ENCODE measurements at regions not wholly inside any gene's neighbourhood (a gene's known extent, or its start where the extent isn't known, plus 50 kb on each side); places are given as distances from the start of the nearest gene placed in this dataset.

- ChIA-PET POLR2A (no interaction called here), CTCF (no interaction called here)
- Histone ChIP-seq H3K4me1 (ENCODE audit: control insufficient read depth, extremely low read depth, insufficient read depth, low read length) (no peaks in the 10 kb centered on the region), H3K36me3 (ENCODE audit: control insufficient read depth in 2 of 2, extremely low read depth in 1 of 2, insufficient read depth in 2 of 2, low read length in 2 of 2) (no peaks in the 10 kb centered on the region), H3K27ac (ENCODE audit: insufficient read depth, low read depth, low read length) (no peak overlapping the region), H2AFZ (ENCODE audit: low read depth, low read length) (no peak overlapping the region), H3K4me3 (replicated peaks in 1 of 3; ENCODE audit: insufficient read depth in 1 of 3, low read depth in 1 of 3, low read length in 3 of 3) (no peak overlapping the region), H3K27me3 (ENCODE audit: control insufficient read depth in 2 of 2, insufficient read depth in 2 of 2, low read length in 2 of 2) (no peaks in the 10 kb centered on the region), H4K20me1 (replicated peaks; ENCODE audit: control insufficient read depth, extremely low read depth, insufficient read depth, low read length) (no peaks in the 10 kb centered on the region), H3K79me2 (ENCODE audit: control insufficient read depth, insufficient read depth, low read length) (no peaks in the 10 kb centered on the region), H3K9ac (replicated peaks; ENCODE audit: extremely low read depth, insufficient read depth, low read length) (no peak overlapping the region), H3K4me2 (ENCODE audit: insufficient read depth, low read length) (no peak overlapping the region), H3K9me3 (replicated peaks; ENCODE audit: control insufficient read depth, insufficient read depth, low read length) (peaks cover 2% of the 10 kb centered on the region), H3K9me1 (replicated peaks; ENCODE audit: control insufficient read depth, extremely low read depth, insufficient read depth, low read length) (no peaks in the 10 kb centered on the region)
- no peak for DNase-seq (ENCODE audit: low read depth, low spot score)
- BruUV-seq (replicated peaks): no TSS peak
- intact Hi-C loops (cut with micrococcal nuclease) (no loop called here), dilution Hi-C loops (cut with MboI; ENCODE audit: extremely low pct_ligation_motif_present, low sequenced_read_pairs) (no loop called here)
- no peak for FAIRE-seq
- no peak for TF ChIP-seq POLR2AphosphoS5 (IDR thresholded peaks at IDR 0.05; ENCODE audit: insufficient read depth, low read depth, low read length)
- TF ChIP-seq GATA2 (IDR thresholded peaks at IDR 0.05; ENCODE audit: insufficient read depth, insufficient read length, low read depth, low read length): no peak
- TF ChIP-seq MYC (IDR thresholded peaks at IDR 0.05; ENCODE audit: low read depth, low read length): no peak
- no peak for TF ChIP-seq EZH2 (IDR thresholded peaks at IDR 0.05; ENCODE audit: borderline replicate concordance, low read depth, low read length, severe bottlenecking)
Observed at GRCh38 chr10:131544495-131544894, 233.0 kb upstream of the TCERG1L start.

GRCh38 chr10:131546086-131546810, 234.7 kb upstream of the TCERG1L start:
- no peaks in the 10 kb centered on the region for H3K9me1 ChIP-seq (replicated peaks; ENCODE audit: control insufficient read depth, extremely low read depth, insufficient read depth, low read length)
- H3K36me3 ChIP-seq (ENCODE audit: control insufficient read depth in 2 of 2, extremely low read depth in 1 of 2, insufficient read depth in 2 of 2, low read length in 2 of 2): no peaks in the 10 kb centered on the region
- no TSS peak for BruUV-seq (replicated peaks)
- ChIA-PET POLR2A (no interaction called here), CTCF (no interaction called here)
- H4K20me1 ChIP-seq (replicated peaks; ENCODE audit: control insufficient read depth, extremely low read depth, insufficient read depth, low read length): no peaks in the 10 kb centered on the region
- no peak for TF ChIP-seq EZH2 (IDR thresholded peaks at IDR 0.05; ENCODE audit: borderline replicate concordance, low read depth, low read length, severe bottlenecking)
- no peak for TF ChIP-seq FOS (IDR thresholded peaks at IDR 0.05; ENCODE audit: borderline replicate concordance, insufficient read depth, low read length)
- TF ChIP-seq JUN (IDR thresholded peaks at IDR 0.05; ENCODE audit: borderline replicate concordance, insufficient read depth, insufficient read length, low read depth): no peak
- no peak for TF ChIP-seq CTCF (IDR thresholded peaks at IDR 0.05; ENCODE audit: extremely low read depth in 1 of 2, insufficient read depth in 1 of 2, low read depth in 1 of 2, low read length in 2 of 2)
- no peak for TF ChIP-seq POLR2A (IDR thresholded peaks at IDR 0.05; ENCODE audit: low read depth, low read length)
- no peak for TF ChIP-seq GATA2 (IDR thresholded peaks at IDR 0.05; ENCODE audit: insufficient read depth, insufficient read length, low read depth, low read length)
- no peak for TF ChIP-seq MYC (IDR thresholded peaks at IDR 0.05; ENCODE audit: low read depth, low read length)
- no peak for TF ChIP-seq POLR2AphosphoS5 (IDR thresholded peaks at IDR 0.05; ENCODE audit: insufficient read depth, low read depth, low read length)
- TF ChIP-seq MAX (IDR thresholded peaks at IDR 0.05; ENCODE audit: insufficient read depth, insufficient read length): no peak
- no peaks in the 10 kb centered on the region for H3K79me2 ChIP-seq (ENCODE audit: control insufficient read depth, insufficient read depth, low read length)
- H2AFZ ChIP-seq (ENCODE audit: low read depth, low read length): no peak overlapping the region
- dilution Hi-C loops (cut with MboI; ENCODE audit: extremely low pct_ligation_motif_present, low sequenced_read_pairs) (no loop called here), intact Hi-C loops (cut with micrococcal nuclease) (no loop called here)
- FAIRE-seq (no peak), DNase-seq (ENCODE audit: low read depth, low spot score) (no peak)
- H3K4me2 ChIP-seq (ENCODE audit: insufficient read depth, low read length): no peak overlapping the region
- no peaks in the 10 kb centered on the region for H3K27me3 ChIP-seq (ENCODE audit: control insufficient read depth in 2 of 2, insufficient read depth in 2 of 2, low read length in 2 of 2)
- H3K4me1 ChIP-seq (ENCODE audit: control insufficient read depth, extremely low read depth, insufficient read depth, low read length): no peaks in the 10 kb centered on the region
- no peak overlapping the region for H3K27ac ChIP-seq (ENCODE audit: insufficient read depth, low read depth, low read length)
- H3K4me3 ChIP-seq (replicated peaks in 1 of 3; ENCODE audit: insufficient read depth in 1 of 3, low read depth in 1 of 3, low read length in 3 of 3): no peak overlapping the region
- H3K9ac ChIP-seq (replicated peaks; ENCODE audit: extremely low read depth, insufficient read depth, low read length): no peak overlapping the region
- H3K9me3 ChIP-seq (replicated peaks; ENCODE audit: control insufficient read depth, insufficient read depth, low read length): no peaks in the 10 kb centered on the region
